ENCODE measurements at regions not wholly inside any gene's neighbourhood (a gene's known extent, or its start where the extent isn't known, plus 50 kb on each side); places are given as distances from the start of the nearest gene placed in this dataset.
"Not testable (repeated sequence)": the region's sequence is repeated elsewhere in the genome, so short reads cannot be mapped to it uniquely, and the experiment has no call there.

DNA sequence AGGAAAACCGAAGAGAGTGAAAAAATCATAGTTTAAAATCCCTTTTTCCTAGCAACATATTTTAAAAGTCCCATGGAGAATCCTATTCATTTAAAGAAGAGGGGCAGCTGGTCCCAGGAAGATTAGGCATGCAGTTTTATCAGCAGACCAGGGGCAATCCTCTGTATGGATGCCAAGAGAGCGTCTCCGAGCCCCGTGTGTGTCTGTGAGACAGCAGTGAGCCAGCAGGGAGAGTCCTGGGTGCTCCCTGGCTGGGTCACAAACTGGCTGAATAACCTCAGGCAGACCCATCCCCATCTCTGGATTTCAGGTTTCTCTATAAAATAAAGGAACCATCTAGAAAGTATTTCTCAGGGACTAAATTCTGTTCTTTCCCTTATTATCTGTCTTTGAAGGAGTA is 128.2 kb upstream of the RIOK3 start:
- Histone ChIP-seq H3K27me3 (replicated peaks; ENCODE audit: control insufficient read depth, insufficient read depth, low read length) (no peaks in the 10 kb centered on the region), H3K36me3 (ENCODE audit: control insufficient read depth, insufficient read depth, low read length) (no peaks in the 10 kb centered on the region), H3K4me3 (ENCODE audit: low read depth, low read length) (no peak overlapping the region), H3K4me1 (no peaks in the 10 kb centered on the region), H3K9me3 (no peaks in the 10 kb centered on the region)
- no peak for DNase-seq
- Mint-ChIP-seq H3K4me3 (ENCODE audit: unreplicated experiment) (no peak overlapping the region), H3K27me3 (ENCODE audit: insufficient read depth, unreplicated experiment) (no peaks in the 10 kb centered on the region), H3K4me1 (ENCODE audit: low read depth, unreplicated experiment) (no peaks in the 10 kb centered on the region), H3K9me3 (ENCODE audit: unreplicated experiment) (no peaks in the 10 kb centered on the region), H3K36me3 (ENCODE audit: insufficient read depth, unreplicated experiment) (no peaks in the 10 kb centered on the region), H3K27ac (ENCODE audit: unreplicated experiment) (no peak overlapping the region)
- POLR2A ChIA-PET = no interaction called here
- CTCF ChIA-PET = no interaction called here
- TF ChIP-seq, protein P1, sequence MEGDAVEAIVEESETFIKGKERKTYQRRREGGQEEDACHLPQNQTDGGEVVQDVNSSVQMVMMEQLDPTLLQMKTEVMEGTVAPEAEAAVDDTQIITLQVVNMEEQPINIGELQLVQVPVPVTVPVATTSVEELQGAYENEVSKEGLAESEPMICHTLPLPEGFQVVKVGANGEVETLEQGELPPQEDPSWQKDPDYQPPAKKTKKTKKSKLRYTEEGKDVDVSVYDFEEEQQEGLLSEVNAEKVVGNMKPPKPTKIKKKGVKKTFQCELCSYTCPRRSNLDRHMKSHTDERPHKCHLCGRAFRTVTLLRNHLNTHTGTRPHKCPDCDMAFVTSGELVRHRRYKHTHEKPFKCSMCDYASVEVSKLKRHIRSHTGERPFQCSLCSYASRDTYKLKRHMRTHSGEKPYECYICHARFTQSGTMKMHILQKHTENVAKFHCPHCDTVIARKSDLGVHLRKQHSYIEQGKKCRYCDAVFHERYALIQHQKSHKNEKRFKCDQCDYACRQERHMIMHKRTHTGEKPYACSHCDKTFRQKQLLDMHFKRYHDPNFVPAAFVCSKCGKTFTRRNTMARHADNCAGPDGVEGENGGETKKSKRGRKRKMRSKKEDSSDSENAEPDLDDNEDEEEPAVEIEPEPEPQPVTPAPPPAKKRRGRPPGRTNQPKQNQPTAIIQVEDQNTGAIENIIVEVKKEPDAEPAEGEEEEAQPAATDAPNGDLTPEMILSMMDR (IDR thresholded peaks at IDR 0.05; ENCODE audit: insufficient read depth in 1 of 2, low read depth in 1 of 2, low read length in 1 of 2, severe bottlenecking in 1 of 2, unreplicated experiment in 1 of 2) = no peak
- intact Hi-C loops (cut with micrococcal nuclease; ENCODE audit: unreplicated experiment) = no loop called here
- no TSS peak for BruUV-seq (replicated peaks)

GRCh38 chr18:23329671-23330070 is 123.4 kb upstream of the RIOK3 start:
- H3K36me3 Mint-ChIP-seq (ENCODE audit: insufficient read depth, unreplicated experiment); H3K27ac Mint-ChIP-seq (ENCODE audit: unreplicated experiment); H3K27me3 Mint-ChIP-seq (ENCODE audit: insufficient read depth, unreplicated experiment); H3K36me3 ChIP-seq (ENCODE audit: control insufficient read depth, insufficient read depth, low read length); H3K9me3 ChIP-seq; H3K4me3 ChIP-seq (ENCODE audit: low read depth, low read length); BruUV-seq (replicated peaks); H3K4me1 ChIP-seq; H3K4me1 Mint-ChIP-seq (ENCODE audit: low read depth, unreplicated experiment); H3K4me3 Mint-ChIP-seq (ENCODE audit: unreplicated experiment); CTCF ChIA-PET; H3K27me3 ChIP-seq (replicated peaks; ENCODE audit: control insufficient read depth, insufficient read depth, low read length); POLR2A ChIA-PET; H3K9me3 Mint-ChIP-seq (ENCODE audit: unreplicated experiment); intact Hi-C loops (cut with micrococcal nuclease; ENCODE audit: unreplicated experiment); DNase-seq: not testable (repeated sequence)

DNA sequence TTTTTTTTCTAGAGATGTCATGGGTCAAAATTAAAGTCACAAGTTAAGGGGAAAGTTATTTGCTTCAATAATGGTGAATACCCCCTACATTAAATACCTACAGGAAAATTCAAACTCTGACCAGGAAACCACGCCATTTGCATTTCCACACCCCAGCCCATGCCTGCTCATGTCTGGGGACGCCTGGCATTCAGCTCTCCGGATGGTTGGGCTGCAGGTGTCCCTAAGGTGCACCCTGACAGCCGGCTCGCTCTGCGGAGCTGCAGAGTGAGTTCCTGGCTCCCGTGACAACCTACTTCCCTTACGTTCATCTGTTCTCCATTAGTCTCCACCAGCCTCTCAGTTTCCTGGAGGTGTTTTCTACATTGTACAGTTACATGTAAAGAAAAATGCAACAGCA is 122.7 kb upstream of the RIOK3 start:
- Mint-ChIP-seq H3K27ac (ENCODE audit: unreplicated experiment) (no peak overlapping the region), H3K27me3 (ENCODE audit: insufficient read depth, unreplicated experiment) (no peaks in the 10 kb centered on the region), H3K9me3 (ENCODE audit: unreplicated experiment) (no peaks in the 10 kb centered on the region), H3K4me1 (ENCODE audit: low read depth, unreplicated experiment) (no peaks in the 10 kb centered on the region), H3K4me3 (ENCODE audit: unreplicated experiment) (peak overlapping the region; percentile 42), H3K36me3 (ENCODE audit: insufficient read depth, unreplicated experiment) (no peaks in the 10 kb centered on the region)
- intact Hi-C loops (cut with micrococcal nuclease; ENCODE audit: unreplicated experiment) = no loop called here
- ChIA-PET CTCF (no interaction called here), POLR2A (no interaction called here)
- Histone ChIP-seq H3K4me3 (ENCODE audit: low read depth, low read length) (no peak overlapping the region), H3K9me3 (no peaks in the 10 kb centered on the region), H3K4me1 (no peaks in the 10 kb centered on the region), H3K36me3 (ENCODE audit: control insufficient read depth, insufficient read depth, low read length) (no peaks in the 10 kb centered on the region), H3K27me3 (replicated peaks; ENCODE audit: control insufficient read depth, insufficient read depth, low read length) (no peaks in the 10 kb centered on the region)
- no peak for DNase-seq
- no TSS peak for BruUV-seq (replicated peaks)
- TF ChIP-seq, protein P1 (IDR thresholded peaks at IDR 0.05; ENCODE audit: insufficient read depth in 1 of 2, low read depth in 1 of 2, low read length in 1 of 2, severe bottlenecking in 1 of 2, unreplicated experiment in 1 of 2) = no peak

Measured in Caco-2 (cell line).